GM19468 (cell line): ENCODE measurements at regions not wholly inside any gene's neighbourhood (a gene's known extent, or its start where the extent isn't known, plus 50 kb on each side); places are given as distances from the start of the nearest gene placed in this dataset.
"Not testable (repeated sequence)": the region's sequence is repeated elsewhere in the genome, so short reads cannot be mapped to it uniquely, and the experiment has no call there.

Experiments
- ATAC-seq: cut with Tn5 transposase; IDR thresholded peaks from one replicate; pipeline ENCODE4 v1.9.1; 2021; ENCODE audit warnings: mild to moderate bottlenecking, moderate library complexity, moderate number of reproducible peaks; ENCODE audit not compliant: unreplicated experiment; ENCODE audit errors: extremely low read depth

- ATAC-seq, result not testable (repeated sequence)
Measured at GRCh38 chr4:23944556-23944955, 54.7 kb upstream of the PPARGC1A start.

DNA sequence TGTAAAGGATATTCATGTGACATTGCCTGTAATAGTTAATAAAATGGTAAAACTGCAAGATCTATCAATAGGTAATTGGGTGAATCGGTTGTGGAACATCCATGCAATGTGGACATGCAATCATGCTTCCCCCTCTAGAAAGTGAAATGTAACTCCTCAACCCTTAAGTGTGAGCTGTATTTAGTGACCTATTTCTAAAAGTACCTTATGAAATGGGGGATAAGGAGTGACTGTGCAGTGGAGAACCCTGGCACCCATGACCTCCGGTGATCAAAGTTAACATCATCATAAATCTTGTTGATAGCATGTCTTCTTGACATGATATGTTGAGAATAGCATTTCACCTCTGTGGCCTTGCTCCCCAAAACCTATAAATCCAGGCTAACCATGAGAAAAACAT lies 53.6 kb upstream of the PPARGC1A start:
- ATAC-seq, result no peak

DNA sequence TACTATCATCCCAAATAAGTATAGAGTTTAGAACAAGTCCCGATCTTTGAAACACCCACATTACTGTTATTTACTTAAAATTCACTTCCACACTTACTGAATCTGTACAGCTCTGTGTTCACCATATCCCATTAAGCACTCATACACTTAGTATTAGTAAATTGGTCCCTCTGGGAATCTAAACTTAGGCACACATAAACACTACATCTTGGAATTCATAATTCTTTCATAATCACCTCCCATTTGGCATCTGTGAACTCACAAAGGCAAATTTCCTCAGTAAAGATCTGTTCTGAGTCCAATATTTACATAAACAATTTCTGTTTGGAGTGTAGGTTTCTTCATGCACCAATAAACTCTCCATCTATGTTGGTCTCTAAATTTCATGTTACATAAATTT lies 52.6 kb upstream of the PPARGC1A start:
- no peak for ATAC-seq
